Trophoblast cell (in vitro differentiated cells and primary cell): ENCODE measurements at regions not wholly inside any gene's neighbourhood (a gene's known extent, or its start where the extent isn't known, plus 50 kb on each side); places are given as distances from the start of the nearest gene placed in this dataset.

Experiments used
- DNase-seq, 2 donors: peaks; one replicate each; pipeline ENCODE4 v3.0.0-alpha.2; 2016
- H2AFZ ChIP-seq: 2 replicates; pipeline ENCODE4 v1.6.1; 2013; ENCODE audit warnings: low read length, moderate library complexity, mild to moderate bottlenecking; ENCODE audit not compliant: insufficient read depth, poor library complexity
- H2AK5ac ChIP-seq: 2 replicates; pipeline ENCODE4 v1.6.1; 2013; ENCODE audit warnings: mild to moderate bottlenecking, low read length
- H2BK120ac ChIP-seq: 2 replicates; pipeline ENCODE4 v1.6.1; 2013; ENCODE audit warnings: low read length, mild to moderate bottlenecking, moderate library complexity; ENCODE audit not compliant: insufficient read depth, poor library complexity
- H2BK12ac ChIP-seq: 2 replicates; pipeline ENCODE4 v1.6.1; 2013; ENCODE audit warnings: mild to moderate bottlenecking, low read length, moderate library complexity
- H2BK5ac ChIP-seq: 2 replicates; pipeline ENCODE4 v1.6.1; 2013; ENCODE audit warnings: low read length, low read depth, moderate library complexity, mild to moderate bottlenecking; ENCODE audit not compliant: poor library complexity
- H3K14ac ChIP-seq: 2 replicates; pipeline ENCODE4 v1.6.1; 2013; ENCODE audit warnings: mild to moderate bottlenecking, low read length
- H3K18ac ChIP-seq: 2 replicates; pipeline ENCODE4 v1.6.1; 2013; ENCODE audit warnings: mild to moderate bottlenecking, low read length
- H3K23ac ChIP-seq: 2 replicates; pipeline ENCODE4 v1.6.1; 2013; ENCODE audit warnings: low read length
- H3K27ac ChIP-seq: 2 replicates; pipeline ENCODE4 v1.5.1; 2013; ENCODE audit warnings: low read depth, mild to moderate bottlenecking, inconsistent platforms, low read length, moderate library complexity
- H3K27me3 ChIP-seq: 2 replicates; pipeline ENCODE4 v1.6.1; 2013; ENCODE audit warnings: inconsistent platforms, mild to moderate bottlenecking, low read length, moderate library complexity; ENCODE audit not compliant: insufficient read depth
- H3K36me3 ChIP-seq, 2 experiments: 1 replicate in 1 of 2; 2 replicates in 1 of 2; pipeline ENCODE4 v1.6.1; 2013; ENCODE audit warnings: low read length in 2 of 2, mild to moderate bottlenecking in 2 of 2, moderate library complexity in 1 of 2; ENCODE audit not compliant: insufficient read depth in 2 of 2, control insufficient read depth in 1 of 2
- H3K4ac ChIP-seq: 2 replicates; pipeline ENCODE4 v1.6.1; 2013; ENCODE audit warnings: low read depth, mild to moderate bottlenecking, low read length, moderate library complexity
- H3K4me1 ChIP-seq, 2 experiments: 1 replicate in 1 of 2; 2 replicates in 1 of 2; pipeline ENCODE4 v1.6.1; 2013; ENCODE audit warnings: low read length in 2 of 2, mild to moderate bottlenecking in 2 of 2, moderate library complexity in 1 of 2; ENCODE audit not compliant: insufficient read depth in 2 of 2, control insufficient read depth in 1 of 2
- H3K4me2 ChIP-seq: 2 replicates; pipeline ENCODE4 v1.6.1; 2013; ENCODE audit warnings: inconsistent platforms, mild to moderate bottlenecking, low read length, moderate library complexity
- H3K4me3 ChIP-seq: 2 replicates; pipeline ENCODE4 v1.5.1; 2013; ENCODE audit warnings: mild to moderate bottlenecking, low read depth, low read length, inconsistent platforms
- H3K79me1 ChIP-seq: one replicate; pipeline ENCODE4 v1.6.1; 2013; ENCODE audit warnings: low read length
- H3K79me2 ChIP-seq: 2 replicates; pipeline ENCODE4 v1.6.1; 2013; ENCODE audit warnings: low read length, mild to moderate bottlenecking; ENCODE audit not compliant: control insufficient read depth, insufficient read depth, poor library complexity
- H3K9ac ChIP-seq: 2 replicates; pipeline ENCODE4 v1.6.1; 2013; ENCODE audit warnings: mild to moderate bottlenecking, low read length
- H3K9me3 ChIP-seq: 2 replicates; pipeline ENCODE4 v1.6.1; 2013; ENCODE audit warnings: low read depth, mild to moderate bottlenecking, control low read depth, inconsistent platforms, low read length; ENCODE audit not compliant: insufficient read depth
- H4K12ac ChIP-seq: 2 replicates; pipeline ENCODE4 v1.6.1; 2013; ENCODE audit warnings: low read depth, mild to moderate bottlenecking, low read length, moderate library complexity
- H4K8ac ChIP-seq: 2 replicates; pipeline ENCODE4 v1.6.1; 2013; ENCODE audit warnings: low read depth, mild to moderate bottlenecking, low read length, moderate library complexity
- H4K91ac ChIP-seq: one replicate; pipeline ENCODE4 v1.6.1; 2013; ENCODE audit warnings: low read depth, mild to moderate bottlenecking, low read length, moderate library complexity
- WGBS: extraction: QIAGEN DNeasy Blood & Tissue Kit; methylation state at CpG from one replicate; pipeline ENCODE4 v1.1.7; 2013; ENCODE audit warnings: missing lambda C conversion rate; ENCODE audit not compliant: insufficient read length, insufficient coverage; ENCODE audit errors: extremely low coverage; 5-methylcytosine and 5-hydroxymethylcytosine counted together

DNA sequence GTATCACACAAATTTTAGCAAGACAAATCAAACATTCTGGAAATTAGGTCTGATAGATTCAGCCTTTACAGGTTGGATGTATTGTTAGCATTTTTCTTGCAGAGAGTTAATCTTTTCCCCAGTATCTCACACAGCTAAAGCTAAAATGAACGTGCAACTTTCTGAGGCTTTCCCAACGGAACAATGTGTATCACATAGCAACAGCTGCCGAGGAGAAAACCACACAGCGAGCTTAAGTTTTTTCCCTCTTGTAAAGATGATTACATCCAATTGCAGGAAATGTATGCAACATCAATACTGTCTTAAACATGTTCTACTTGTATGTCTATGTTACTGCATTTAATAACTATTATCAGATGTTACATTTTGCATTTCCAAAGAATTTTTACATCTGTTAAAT, 182.2 kb downstream of the CCDC59 start:
- Histone ChIP-seq H3K9me3 (no peaks in the 10 kb centered on the region), H2BK5ac (no peak overlapping the region), H3K9ac (no peak overlapping the region), H3K4me3 (no peak overlapping the region), H3K36me3 (no peaks in the 10 kb centered on the region), H4K91ac (no peak overlapping the region), H3K23ac (no peak overlapping the region), H3K4me1 (no peaks in the 10 kb centered on the region), H3K79me2 (no peaks in the 10 kb centered on the region), H3K18ac (no peak overlapping the region), H2AK5ac (no peak overlapping the region), H3K79me1 (no peaks in the 10 kb centered on the region), H4K12ac (no peak overlapping the region), H2AFZ (no peak overlapping the region), H4K8ac (no peak overlapping the region), H2BK12ac (no peak overlapping the region), H3K27me3 (no peaks in the 10 kb centered on the region), H3K27ac (no peak overlapping the region), H3K4me2 (no peak overlapping the region), H2BK120ac (no peak overlapping the region), H3K4ac (no peak overlapping the region), H3K14ac (no peak overlapping the region)
- DNase-seq: no peak
- WGBS: no CpG with 5 or more reads among the region's 4 CpGs

DNA sequence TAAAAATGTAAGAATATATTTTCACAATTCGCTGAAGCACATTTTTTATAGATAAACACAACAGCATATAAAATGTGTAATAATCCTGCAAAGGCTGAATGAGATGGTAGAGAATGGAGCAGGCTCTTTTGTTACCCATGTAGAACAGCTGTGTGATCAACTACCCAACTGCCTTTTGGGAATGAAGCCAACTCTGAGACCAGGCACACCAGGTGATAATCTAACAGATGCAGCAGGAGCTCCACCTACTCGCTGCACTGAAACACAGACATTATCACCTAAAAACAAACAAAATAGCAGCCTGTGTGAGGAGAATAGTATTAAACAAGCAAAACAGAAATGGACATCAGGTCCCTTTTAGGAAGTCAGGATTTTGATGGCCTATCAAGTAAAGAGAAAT, 183.3 kb downstream of the CCDC59 start:
- no peak for DNase-seq
- H3K9ac ChIP-seq: no peak overlapping the region
- no peak overlapping the region for H2AK5ac ChIP-seq
- no peaks in the 10 kb centered on the region for H3K79me2 ChIP-seq
- no peak overlapping the region for H3K23ac ChIP-seq
- no peak overlapping the region for H4K12ac ChIP-seq
- no peak overlapping the region for H3K4me3 ChIP-seq
- H3K4me1 ChIP-seq: no peaks in the 10 kb centered on the region
- H4K8ac ChIP-seq: no peak overlapping the region
- H3K27ac ChIP-seq: no peak overlapping the region
- H2BK5ac ChIP-seq: no peak overlapping the region
- no CpG with 5 or more reads among the region's 2 CpGs for WGBS
- no peak overlapping the region for H3K18ac ChIP-seq
- H2BK120ac ChIP-seq: no peak overlapping the region
- no peak overlapping the region for H3K14ac ChIP-seq
- no peak overlapping the region for H3K4ac ChIP-seq
- no peak overlapping the region for H3K4me2 ChIP-seq
- no peaks in the 10 kb centered on the region for H3K27me3 ChIP-seq
- H2BK12ac ChIP-seq: no peak overlapping the region
- H2AFZ ChIP-seq: no peak overlapping the region
- H4K91ac ChIP-seq: no peak overlapping the region
- no peaks in the 10 kb centered on the region for H3K9me3 ChIP-seq
- no peaks in the 10 kb centered on the region for H3K79me1 ChIP-seq
- H3K36me3 ChIP-seq: no peaks in the 10 kb centered on the region

DNA sequence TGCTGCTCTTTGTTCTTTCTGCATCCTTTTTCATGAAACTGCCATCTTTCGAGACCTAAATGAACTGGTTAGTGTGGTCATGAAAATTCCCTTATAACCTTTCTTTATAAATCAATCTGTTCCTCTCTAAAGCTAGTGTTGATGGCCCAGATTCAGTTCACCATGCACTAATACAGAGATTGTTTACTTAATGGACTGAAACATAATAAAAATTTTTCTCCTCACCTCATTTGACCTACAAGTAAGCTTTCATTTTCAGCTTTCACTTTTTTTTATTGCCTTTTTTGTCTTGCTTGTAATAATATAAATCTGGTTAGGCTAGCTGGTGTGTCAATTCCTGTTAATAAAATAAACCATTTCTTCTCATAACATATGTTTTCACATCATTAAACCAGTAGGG, 183.8 kb downstream of the CCDC59 start:
- DNase-seq: no peak
- Histone ChIP-seq H3K36me3 (no peaks in the 10 kb centered on the region), H3K79me1 (no peaks in the 10 kb centered on the region), H2BK5ac (no peak overlapping the region), H3K27me3 (no peaks in the 10 kb centered on the region), H3K4me2 (no peak overlapping the region), H2AFZ (no peak overlapping the region), H3K4me1 (no peaks in the 10 kb centered on the region), H4K91ac (no peak overlapping the region), H2BK12ac (no peak overlapping the region), H3K27ac (no peak overlapping the region), H2AK5ac (no peak overlapping the region), H3K9ac (no peak overlapping the region), H3K14ac (no peak overlapping the region), H3K18ac (no peak overlapping the region), H3K4me3 (no peak overlapping the region), H4K12ac (no peak overlapping the region), H3K4ac (no peak overlapping the region), H4K8ac (no peak overlapping the region), H3K9me3 (no peaks in the 10 kb centered on the region), H3K23ac (no peak overlapping the region), H3K79me2 (no peaks in the 10 kb centered on the region), H2BK120ac (no peak overlapping the region)
- no CpG with 5 or more reads among the region's 1 CpG for WGBS

GRCh38 chr12:82149045-82149444, 209.1 kb downstream of the CCDC59 start:
- no peaks in the 10 kb centered on the region for H3K27me3 ChIP-seq
- H3K4me3 ChIP-seq: no peak overlapping the region
- H2BK120ac ChIP-seq: no peak overlapping the region
- no peak overlapping the region for H3K4me2 ChIP-seq
- H3K9ac ChIP-seq: no peak overlapping the region
- H3K23ac ChIP-seq: no peak overlapping the region
- no peak overlapping the region for H2AK5ac ChIP-seq
- H4K91ac ChIP-seq: no peak overlapping the region
- no peak overlapping the region for H3K27ac ChIP-seq
- no peak for DNase-seq
- no peaks in the 10 kb centered on the region for H3K79me2 ChIP-seq
- no peaks in the 10 kb centered on the region for H3K79me1 ChIP-seq
- no peak overlapping the region for H2AFZ ChIP-seq
- no peaks in the 10 kb centered on the region for H3K36me3 ChIP-seq
- no peak overlapping the region for H4K12ac ChIP-seq
- no peak overlapping the region for H2BK12ac ChIP-seq
- no peak overlapping the region for H3K18ac ChIP-seq
- no peak overlapping the region for H4K8ac ChIP-seq
- H3K4me1 ChIP-seq: no peaks in the 10 kb centered on the region
- no peak overlapping the region for H3K14ac ChIP-seq
- H2BK5ac ChIP-seq: no peak overlapping the region
- H3K4ac ChIP-seq: no peak overlapping the region
- no CpG with 5 or more reads among the region's 3 CpGs for WGBS
- no peaks in the 10 kb centered on the region for H3K9me3 ChIP-seq
